OCI-LY7 (cell line): ENCODE measurements at regions not wholly inside any gene's neighbourhood (a gene's known extent, or its start where the extent isn't known, plus 50 kb on each side); places are given as distances from the start of the nearest gene placed in this dataset.

ENCODE experiments used
- EZH2phosphoT487 ChIP-seq: fragments of 200-600 bp; sonication (generic); IDR thresholded peaks from 2 replicates; pipeline ENCODE4 v1.6.1; 2018; ENCODE audit warnings: low read depth, borderline replicate concordance, mild to moderate bottlenecking, mixed run types, antibody characterized with exemption, low read length, moderate library complexity, mixed read lengths
- TF ChIP-seq, protein P1 (sequence below): fragments of 200-600 bp; sonication (generic); conservative IDR thresholded peaks from 2 replicates; pipeline ENCODE4 v1.5.1; 2014; ENCODE audit warnings: mild to moderate bottlenecking, antibody characterized with exemption, low read length, moderate library complexity, mixed read lengths

DNA sequence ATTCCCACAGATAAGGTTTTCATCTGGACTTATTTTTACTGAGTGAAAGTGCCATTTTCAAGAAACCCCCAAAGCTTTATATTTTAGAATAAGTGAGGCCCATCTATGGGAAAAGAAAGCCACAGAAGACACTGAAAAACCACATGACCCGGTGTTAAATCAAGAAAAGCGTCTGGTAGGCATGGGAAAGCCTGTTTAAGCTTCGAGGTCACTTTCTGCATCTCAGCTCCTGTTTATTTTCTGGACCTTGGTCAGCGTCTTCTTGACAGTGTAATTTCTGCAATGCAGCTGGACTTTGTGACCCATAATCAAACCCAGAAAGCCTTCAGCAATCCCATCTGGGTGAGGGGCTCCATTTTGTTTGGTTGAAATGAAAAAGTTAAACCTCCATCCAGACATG lies 59.6 kb upstream of the NEDD9 start:
- TF ChIP-seq, protein P1, sequence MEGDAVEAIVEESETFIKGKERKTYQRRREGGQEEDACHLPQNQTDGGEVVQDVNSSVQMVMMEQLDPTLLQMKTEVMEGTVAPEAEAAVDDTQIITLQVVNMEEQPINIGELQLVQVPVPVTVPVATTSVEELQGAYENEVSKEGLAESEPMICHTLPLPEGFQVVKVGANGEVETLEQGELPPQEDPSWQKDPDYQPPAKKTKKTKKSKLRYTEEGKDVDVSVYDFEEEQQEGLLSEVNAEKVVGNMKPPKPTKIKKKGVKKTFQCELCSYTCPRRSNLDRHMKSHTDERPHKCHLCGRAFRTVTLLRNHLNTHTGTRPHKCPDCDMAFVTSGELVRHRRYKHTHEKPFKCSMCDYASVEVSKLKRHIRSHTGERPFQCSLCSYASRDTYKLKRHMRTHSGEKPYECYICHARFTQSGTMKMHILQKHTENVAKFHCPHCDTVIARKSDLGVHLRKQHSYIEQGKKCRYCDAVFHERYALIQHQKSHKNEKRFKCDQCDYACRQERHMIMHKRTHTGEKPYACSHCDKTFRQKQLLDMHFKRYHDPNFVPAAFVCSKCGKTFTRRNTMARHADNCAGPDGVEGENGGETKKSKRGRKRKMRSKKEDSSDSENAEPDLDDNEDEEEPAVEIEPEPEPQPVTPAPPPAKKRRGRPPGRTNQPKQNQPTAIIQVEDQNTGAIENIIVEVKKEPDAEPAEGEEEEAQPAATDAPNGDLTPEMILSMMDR: no peak
- no peak for TF ChIP-seq EZH2phosphoT487
